Neural cell (in vitro differentiated cells): ENCODE measurements at regions not wholly inside any gene's neighbourhood (a gene's known extent, or its start where the extent isn't known, plus 50 kb on each side); places are given as distances from the start of the nearest gene placed in this dataset.

Experiments used
- CTCF ChIP-seq: fragments of 450-650 bp; IDR thresholded peaks from 2 replicates; pipeline ENCODE4 v1.5.1; 2014; ENCODE audit warnings: antibody characterized with exemption, mild to moderate bottlenecking, moderate library complexity; ENCODE audit not compliant: poor library complexity, severe bottlenecking
- EZH2 ChIP-seq: fragments of 200-600, 300-800 bp; shearing (Covaris generic), sonication (generic); IDR thresholded peaks from 2 replicates; pipeline ENCODE4 v1.6.1; 2014; ENCODE audit warnings: antibody characterized with exemption, low read length, borderline replicate concordance, mild to moderate bottlenecking; ENCODE audit not compliant: insufficient read depth, poor library complexity, severe bottlenecking

DNA sequence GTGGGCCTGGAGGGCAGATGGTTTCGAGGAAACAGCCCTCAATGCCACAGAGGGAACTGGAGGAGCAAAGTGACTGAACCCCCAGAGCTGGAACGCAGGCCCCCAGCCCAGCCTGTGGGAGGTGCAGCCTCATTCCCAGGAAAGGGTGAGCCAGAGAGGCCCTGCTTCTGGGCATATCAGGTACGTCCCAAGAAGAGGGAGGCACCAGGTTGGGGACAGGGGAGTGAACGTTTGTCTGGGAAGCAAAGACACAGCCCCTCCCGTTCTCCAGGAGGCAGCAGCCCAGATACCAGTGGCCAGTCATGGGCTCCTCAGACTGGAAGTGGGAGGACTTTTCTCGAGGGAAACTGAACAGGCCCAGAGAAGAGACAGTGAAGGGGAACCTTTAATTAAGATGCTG lies 74.3 kb upstream of the RET start:
- no peak for TF ChIP-seq CTCF
- no peak for TF ChIP-seq EZH2
